GM12801 (cell line): ENCODE measurements at regions not wholly inside any gene's neighbourhood (a gene's known extent, or its start where the extent isn't known, plus 50 kb on each side); places are given as distances from the start of the nearest gene placed in this dataset.

Experiments used
- TF ChIP-seq, protein P1 (sequence below): IDR thresholded peaks from one replicate; pipeline ENCODE4 v1.5.1; 2011; ENCODE audit warnings: control low read depth; ENCODE audit not compliant: insufficient read length; ENCODE audit errors: extremely low read depth

DNA sequence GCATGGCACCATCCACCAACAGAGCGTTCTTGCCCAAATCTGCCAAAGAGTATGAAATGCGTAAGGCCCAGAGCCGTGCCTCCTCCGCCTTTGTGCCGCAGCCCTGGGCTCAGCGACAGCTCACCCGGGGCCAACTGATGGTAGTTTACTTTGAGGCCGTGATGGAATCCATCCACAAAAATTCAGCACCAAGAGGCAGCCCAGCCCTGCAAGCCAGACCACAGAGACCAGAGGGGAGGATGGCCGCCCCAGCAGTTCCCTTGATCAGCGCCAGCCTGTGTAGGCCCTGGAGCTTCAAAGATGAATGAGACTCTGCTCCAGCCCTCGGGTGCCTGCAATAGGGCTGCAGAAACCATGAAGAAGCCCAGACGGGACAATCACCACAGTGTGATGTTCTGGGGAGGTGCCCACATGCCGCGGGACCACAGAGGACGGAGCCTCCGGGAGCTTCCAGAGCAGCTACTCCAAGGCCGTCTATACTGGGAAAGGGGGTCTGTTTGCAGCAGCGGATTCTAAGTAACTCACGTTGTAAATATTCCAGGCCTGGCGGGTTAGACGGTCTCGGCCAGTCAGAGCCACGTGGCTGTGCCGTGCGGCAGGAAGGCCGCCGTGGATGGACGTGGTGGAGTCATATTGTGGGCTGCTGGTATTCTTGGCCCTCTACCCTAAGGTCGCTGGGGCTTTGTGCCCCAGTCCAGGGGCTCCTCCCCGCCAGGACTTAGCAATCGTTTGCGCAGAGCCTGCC, 80.3 kb downstream of the RBFOX3 start:
- TF ChIP-seq, protein P1, sequence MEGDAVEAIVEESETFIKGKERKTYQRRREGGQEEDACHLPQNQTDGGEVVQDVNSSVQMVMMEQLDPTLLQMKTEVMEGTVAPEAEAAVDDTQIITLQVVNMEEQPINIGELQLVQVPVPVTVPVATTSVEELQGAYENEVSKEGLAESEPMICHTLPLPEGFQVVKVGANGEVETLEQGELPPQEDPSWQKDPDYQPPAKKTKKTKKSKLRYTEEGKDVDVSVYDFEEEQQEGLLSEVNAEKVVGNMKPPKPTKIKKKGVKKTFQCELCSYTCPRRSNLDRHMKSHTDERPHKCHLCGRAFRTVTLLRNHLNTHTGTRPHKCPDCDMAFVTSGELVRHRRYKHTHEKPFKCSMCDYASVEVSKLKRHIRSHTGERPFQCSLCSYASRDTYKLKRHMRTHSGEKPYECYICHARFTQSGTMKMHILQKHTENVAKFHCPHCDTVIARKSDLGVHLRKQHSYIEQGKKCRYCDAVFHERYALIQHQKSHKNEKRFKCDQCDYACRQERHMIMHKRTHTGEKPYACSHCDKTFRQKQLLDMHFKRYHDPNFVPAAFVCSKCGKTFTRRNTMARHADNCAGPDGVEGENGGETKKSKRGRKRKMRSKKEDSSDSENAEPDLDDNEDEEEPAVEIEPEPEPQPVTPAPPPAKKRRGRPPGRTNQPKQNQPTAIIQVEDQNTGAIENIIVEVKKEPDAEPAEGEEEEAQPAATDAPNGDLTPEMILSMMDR: no peak

DNA sequence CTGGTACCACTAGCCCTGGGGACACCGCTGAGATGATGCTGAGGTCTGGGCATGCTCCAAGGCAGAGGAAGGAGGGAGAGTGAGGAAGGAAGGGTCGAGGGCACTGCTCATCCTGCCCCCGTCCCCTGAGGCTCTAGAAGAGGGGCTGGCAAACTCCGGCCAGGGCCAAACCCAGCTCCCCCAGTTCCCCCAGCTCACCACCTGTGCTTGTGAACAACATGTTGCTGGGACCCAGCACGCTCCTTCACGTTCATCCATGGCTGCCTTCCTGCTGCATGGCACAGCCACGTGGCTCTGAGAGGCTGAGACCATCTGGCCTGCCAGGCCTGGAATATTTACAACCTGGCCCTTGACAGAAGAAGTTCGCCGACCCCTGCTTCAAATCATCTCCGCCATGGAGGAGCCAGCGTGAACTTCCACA, 81.2 kb downstream of the RBFOX3 start:
- TF ChIP-seq, protein P1: no peak

DNA sequence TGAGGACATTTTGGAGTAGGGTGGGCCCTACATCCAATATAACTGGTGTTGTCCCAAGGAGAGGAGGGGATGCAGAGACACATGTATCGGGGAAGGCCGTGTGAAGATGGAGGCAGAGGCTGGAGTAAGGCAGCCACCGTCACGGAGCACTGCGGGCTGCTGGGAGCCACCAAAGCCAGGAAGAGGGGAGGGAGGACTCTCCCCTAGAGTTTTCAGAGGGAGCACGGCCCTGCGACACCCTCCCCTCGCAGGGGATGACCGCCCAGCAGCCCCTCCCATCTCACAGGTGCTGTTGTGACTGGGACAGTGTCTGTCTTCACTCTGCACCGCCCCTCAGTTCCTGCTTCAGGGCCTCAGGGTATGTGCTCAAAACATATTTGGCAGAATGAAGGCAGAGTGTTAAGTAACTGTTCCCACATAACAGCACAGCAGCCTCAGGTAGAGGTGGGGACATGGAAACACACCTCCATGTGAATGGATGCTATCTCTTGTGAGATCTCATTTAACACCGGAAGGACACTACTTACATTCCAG, 82.2 kb downstream of the RBFOX3 start:
- TF ChIP-seq, protein P1: no peak

DNA sequence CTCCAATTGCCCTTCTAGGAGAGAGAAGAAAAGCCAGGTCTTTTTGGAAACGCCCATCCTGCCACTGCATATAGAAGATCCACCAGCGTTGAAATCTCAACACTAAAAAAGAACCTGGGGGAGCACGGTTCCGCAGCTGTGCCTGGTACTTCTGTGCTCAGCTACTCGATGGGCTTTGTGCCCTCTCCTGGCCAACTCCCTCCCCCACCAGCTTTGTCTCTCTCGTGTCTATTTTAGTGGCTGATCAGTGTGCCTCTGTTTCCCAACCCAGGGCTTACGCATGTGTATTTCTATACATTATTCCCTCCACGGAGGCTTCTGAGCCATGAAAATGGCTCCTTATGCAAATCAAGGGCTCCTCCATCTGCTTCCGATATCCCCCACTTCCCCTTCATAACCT, 83.5 kb downstream of the RBFOX3 start:
- TF ChIP-seq, protein P1: no peak

DNA sequence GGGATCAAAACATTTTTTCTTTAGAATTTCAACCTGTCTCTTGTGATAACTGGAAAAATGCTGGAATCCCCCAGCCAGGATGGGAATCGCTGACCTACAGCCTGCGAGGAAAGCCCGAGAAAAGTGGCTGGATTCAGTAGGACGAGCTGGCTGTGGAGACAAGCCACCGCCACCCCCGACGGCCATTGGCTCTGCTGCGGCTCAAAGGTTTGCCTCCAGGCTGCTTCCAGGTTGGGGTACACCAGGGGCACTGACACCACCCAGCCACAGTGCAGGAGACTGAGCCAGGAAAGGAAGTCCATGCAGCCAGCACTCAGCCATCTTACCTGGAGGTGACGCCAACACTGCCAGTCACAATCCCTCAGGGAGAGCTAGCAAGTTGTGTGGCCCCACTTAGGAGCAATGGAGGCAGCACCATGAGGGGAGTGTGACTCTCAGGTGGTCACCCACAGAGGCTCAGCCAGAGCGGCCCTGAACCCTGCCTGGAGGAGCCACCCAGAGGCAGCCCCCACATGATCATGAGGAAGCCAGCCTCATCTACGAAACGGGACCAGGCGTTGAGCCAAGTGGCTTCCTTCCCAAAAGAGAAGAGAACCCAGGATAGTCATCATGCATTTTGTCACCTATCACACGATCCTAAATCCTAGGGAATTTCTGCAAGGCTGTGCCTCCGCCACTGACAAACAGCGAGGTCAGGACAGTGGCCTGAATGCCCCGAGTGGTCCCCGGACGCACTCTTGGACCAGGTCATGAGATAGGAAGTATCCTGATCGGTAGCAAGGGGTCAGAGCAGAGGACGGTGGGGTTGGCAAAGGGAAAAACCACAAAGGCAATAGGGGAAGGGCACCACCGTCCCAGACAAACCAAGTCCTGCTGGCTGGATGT, 84.8 kb downstream of the RBFOX3 start:
- TF ChIP-seq, protein P1: no peak

DNA sequence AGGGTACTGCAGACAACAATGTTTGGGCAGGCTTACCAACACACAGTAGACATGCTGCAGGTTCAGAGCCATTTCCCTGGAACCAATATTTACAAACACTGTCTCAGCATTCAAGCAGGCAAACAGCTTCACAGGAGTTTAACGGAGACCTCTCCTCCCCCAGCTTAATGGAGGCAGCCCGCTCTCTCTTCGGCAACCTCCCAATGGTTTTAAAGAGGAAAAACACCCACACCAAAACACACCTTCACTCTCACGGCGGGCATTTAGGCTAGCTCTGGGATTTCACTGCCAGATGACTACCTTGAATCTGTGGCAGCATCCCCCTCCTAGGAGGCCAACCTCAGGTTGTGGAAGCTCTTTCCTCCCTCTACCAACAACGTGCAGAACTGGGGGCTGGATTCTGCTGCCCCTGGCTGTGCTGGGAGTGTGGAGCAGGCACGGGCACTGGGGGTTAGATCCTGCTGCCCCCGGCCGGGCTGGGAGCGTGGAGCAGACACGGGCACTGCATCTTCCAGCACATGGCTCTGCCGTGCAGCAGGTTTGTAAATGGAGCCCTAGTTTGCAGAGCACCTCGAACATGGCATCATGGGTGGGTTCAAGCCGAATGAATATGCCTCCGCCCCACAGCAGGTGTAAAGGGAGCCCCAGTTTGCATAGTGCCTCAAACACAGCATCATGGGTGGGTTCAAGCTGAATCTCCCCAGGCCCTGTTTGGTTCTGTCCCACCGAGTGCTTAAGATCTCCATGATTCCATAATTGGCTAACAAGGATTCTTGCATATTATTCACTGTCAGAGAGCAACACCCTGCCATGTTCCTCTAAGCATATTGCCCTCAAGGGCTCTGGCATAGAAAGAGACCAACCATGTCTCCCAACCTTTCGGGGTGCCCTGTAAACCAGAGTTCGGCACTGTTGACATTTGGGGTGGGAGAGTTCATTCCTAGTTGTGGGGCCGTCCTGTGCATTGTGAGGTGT, 86.4 kb downstream of the RBFOX3 start:
- TF ChIP-seq, protein P1: no peak
